ENCODE measurements at regions not wholly inside any gene's neighbourhood (a gene's known extent, or its start where the extent isn't known, plus 50 kb on each side); places are given as distances from the start of the nearest gene placed in this dataset.

- no peak overlapping the region for H3K4me3 ChIP-seq
- no peak for DNase-seq (ENCODE audit: low spot score)
- no peak overlapping the region for H3K27ac ChIP-seq
- no peak for TF ChIP-seq CTCF (IDR thresholded peaks at IDR 0.05)
Measured at GRCh38 chr21:32100423-32100822, 178.4 kb downstream of the MIS18A start.

- no peak for TF ChIP-seq CTCF (IDR thresholded peaks at IDR 0.05)
Measured at GRCh38 chr21:32099812-32100416, 178.9 kb downstream of the MIS18A start.

GRCh38 chr21:32096411-32096810, 182.4 kb downstream of the MIS18A start:
- no peak for DNase-seq (ENCODE audit: low spot score)
- Histone ChIP-seq H3K27ac (no peak overlapping the region), H3K4me3 (no peak overlapping the region)
- no peak for TF ChIP-seq CTCF (IDR thresholded peaks at IDR 0.05)

More at GRCh38 chr21:32099812-32100416, 178.9 kb downstream of the MIS18A start:
- no peak for DNase-seq (ENCODE audit: low spot score)
- Histone ChIP-seq H3K4me3 (no peak overlapping the region), H3K27ac (no peak overlapping the region)

GRCh38 chr21:32094804-32095203, 184.0 kb downstream of the MIS18A start:
- Histone ChIP-seq H3K4me3 (peak overlapping the region; percentile 56), H3K27ac (no peak overlapping the region)
- no peak for DNase-seq (ENCODE audit: low spot score)
- no peak for TF ChIP-seq CTCF (IDR thresholded peaks at IDR 0.05)

- H3K27ac ChIP-seq = no peak overlapping the region
- no peak overlapping the region for H3K4me3 ChIP-seq
- TF ChIP-seq CTCF (IDR thresholded peaks at IDR 0.05) = no peak
- DNase-seq (ENCODE audit: low spot score) = no peak
Measured at GRCh38 chr21:32093646-32094462, 185.0 kb downstream of the MIS18A start.

- Histone ChIP-seq H3K4me3 (no peak overlapping the region), H3K27ac (no peak overlapping the region)
- DNase-seq (ENCODE audit: low spot score) = no peak
- TF ChIP-seq CTCF (IDR thresholded peaks at IDR 0.05) = no peak
Measured at GRCh38 chr21:32090956-32091355, 187.9 kb downstream of the MIS18A start.

GRCh38 chr21:32089766-32090165, 189.1 kb downstream of the MIS18A start:
- no peak for DNase-seq (ENCODE audit: low spot score)
- Histone ChIP-seq H3K27ac (no peak overlapping the region), H3K4me3 (no peak overlapping the region)
- no peak for TF ChIP-seq CTCF (IDR thresholded peaks at IDR 0.05)

Data from coronary artery (tissue), 2 donors.